GM19043 (cell line): ENCODE measurements at regions not wholly inside any gene's neighbourhood (a gene's known extent, or its start where the extent isn't known, plus 50 kb on each side); places are given as distances from the start of the nearest gene placed in this dataset.
"Not testable (repeated sequence)": the region's sequence is repeated elsewhere in the genome, so short reads cannot be mapped to it uniquely, and the experiment has no call there.

ENCODE experiments used
- ATAC-seq: cut with Tn5 transposase; IDR thresholded peaks from one replicate; pipeline ENCODE4 v1.9.1; 2021; ENCODE audit warnings: low read depth; ENCODE audit not compliant: unreplicated experiment

DNA sequence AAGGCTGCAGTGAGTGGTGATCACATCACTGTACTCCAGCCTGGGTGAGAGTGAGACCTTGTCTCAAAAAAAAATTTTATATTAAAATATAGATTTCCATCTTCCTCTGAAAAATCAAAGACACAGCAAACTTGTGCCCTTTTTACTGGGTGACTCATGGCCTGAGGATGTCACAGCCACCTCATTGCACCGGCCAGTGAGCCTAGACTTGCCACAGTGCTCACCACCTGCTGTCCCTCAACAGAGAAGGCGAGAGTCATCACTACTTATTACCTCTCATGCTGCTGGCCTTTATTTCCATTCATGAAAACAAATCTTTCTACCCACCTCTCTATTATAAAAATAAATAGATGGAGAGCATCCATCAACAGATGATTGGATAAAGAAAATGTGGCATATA, 295.8 kb downstream of the PREX1 start:
- ATAC-seq: no peak

- ATAC-seq: no peak
Observed at GRCh38 chr20:48531505-48531904, 296.3 kb downstream of the PREX1 start.

DNA sequence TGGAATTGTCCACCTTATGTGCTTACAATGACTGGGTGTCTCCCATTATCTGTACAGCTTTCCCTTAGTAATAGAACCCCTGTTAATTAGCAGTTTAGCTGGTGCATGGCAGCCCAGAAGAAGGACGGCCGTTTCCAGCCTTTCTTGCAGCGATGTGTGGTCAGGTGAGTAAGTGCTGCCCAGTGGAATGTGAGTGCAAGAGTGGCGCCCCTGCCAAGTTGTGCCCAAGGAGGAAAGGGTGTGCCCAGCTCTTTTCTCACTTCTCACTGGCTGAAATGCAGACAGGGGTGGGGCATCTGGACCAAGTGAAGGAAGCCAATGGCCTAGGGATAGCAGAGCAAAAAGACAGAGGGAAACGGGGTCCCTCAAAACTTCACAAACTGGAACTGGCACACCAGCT, 296.8 kb downstream of the PREX1 start:
- no peak for ATAC-seq

- ATAC-seq: no peak
Observed at GRCh38 chr20:48528346-48528745, 299.5 kb downstream of the PREX1 start.

DNA sequence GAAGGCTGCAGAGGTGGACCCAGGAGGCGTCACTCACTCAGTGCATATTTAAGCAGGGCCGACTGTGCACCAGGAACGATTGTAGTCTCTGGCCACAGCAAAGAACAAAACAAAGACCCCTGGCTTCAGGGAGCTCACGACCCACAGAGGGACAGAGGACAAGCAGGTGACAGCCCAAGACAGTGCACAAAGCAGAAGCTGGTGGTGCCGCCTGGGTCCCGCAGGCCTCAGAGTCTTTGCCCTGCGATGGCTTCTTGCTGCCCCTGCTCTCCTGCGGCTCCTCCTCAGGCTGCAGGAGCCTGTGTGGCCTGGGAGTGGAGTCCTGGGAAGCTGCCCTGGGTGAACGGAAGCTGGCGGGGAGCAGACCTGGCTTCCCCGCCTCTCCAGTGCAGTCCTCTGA, 300.0 kb downstream of the PREX1 start:
- ATAC-seq: no peak

GRCh38 chr20:48526936-48527335, 300.9 kb downstream of the PREX1 start:
- ATAC-seq: no peak

GRCh38 chr20:48525400-48525799, 302.4 kb downstream of the PREX1 start:
- ATAC-seq: no peak

- ATAC-seq: no peak
Observed at GRCh38 chr20:48524582-48524981, 303.2 kb downstream of the PREX1 start.

GRCh38 chr20:48523191-48523995, 304.4 kb downstream of the PREX1 start:
- no peak for ATAC-seq

DNA sequence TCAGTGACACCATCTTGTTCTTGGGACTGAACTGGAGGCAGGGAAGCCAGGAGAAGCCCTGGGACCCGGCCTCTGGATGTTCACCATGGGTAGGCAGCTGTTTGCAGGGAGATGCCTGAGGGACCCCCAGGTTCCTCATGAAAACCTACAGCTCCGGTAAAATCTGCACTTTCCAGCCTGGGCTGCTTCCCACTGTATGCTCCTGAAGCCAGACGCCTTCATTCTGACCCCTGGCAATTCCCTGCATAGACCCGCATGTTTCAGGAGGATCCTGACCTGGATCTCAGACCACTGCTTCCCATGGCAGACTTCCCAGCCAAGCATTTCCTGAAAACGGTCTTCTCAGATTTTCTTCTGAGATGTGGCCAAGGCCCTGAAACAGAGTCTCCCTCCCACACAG, 306.7 kb downstream of the PREX1 start:
- ATAC-seq: no peak

- not testable (repeated sequence) for ATAC-seq
Observed at GRCh38 chr20:48516196-48516595, 311.6 kb downstream of the PREX1 start.

DNA sequence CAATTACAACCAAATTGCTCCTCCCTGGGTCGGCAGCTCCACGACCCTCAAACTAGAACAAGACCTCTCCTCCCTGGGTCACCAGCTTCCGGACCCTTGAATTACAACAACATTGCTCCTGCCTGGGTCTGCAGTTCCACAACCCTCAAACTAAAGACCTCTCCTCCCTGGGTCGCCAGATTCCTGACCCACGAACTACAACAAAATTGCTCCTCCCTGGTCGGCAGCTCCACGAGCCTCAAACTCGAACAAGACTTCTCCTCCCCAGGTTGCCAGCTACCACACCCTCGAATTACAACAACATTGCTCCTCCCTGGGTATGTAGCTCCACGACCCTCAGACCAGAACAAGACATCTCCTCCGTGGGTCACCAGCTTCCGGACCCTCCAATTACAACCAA, 313.2 kb downstream of the PREX1 start:
- not testable (repeated sequence) for ATAC-seq

DNA sequence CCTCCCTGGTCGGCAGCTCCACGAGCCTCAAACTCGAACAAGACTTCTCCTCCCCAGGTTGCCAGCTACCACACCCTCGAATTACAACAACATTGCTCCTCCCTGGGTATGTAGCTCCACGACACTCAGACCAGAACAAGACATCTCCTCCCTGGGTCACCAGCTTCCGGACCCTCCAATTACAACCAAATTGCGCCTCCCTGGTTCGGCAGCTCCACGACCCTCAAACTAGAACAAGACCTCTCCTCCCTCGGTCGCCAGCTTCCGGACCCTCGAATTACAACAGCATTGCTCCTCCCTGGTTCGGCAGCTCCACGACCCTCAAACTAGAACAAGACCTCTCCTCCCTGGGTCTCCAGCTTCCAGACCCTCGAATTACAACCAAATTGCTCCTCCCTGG, 315.3 kb downstream of the PREX1 start:
- ATAC-seq: not testable (repeated sequence)

GRCh38 chr20:48505066-48505465, 322.7 kb downstream of the PREX1 start:
- not testable (repeated sequence) for ATAC-seq

DNA sequence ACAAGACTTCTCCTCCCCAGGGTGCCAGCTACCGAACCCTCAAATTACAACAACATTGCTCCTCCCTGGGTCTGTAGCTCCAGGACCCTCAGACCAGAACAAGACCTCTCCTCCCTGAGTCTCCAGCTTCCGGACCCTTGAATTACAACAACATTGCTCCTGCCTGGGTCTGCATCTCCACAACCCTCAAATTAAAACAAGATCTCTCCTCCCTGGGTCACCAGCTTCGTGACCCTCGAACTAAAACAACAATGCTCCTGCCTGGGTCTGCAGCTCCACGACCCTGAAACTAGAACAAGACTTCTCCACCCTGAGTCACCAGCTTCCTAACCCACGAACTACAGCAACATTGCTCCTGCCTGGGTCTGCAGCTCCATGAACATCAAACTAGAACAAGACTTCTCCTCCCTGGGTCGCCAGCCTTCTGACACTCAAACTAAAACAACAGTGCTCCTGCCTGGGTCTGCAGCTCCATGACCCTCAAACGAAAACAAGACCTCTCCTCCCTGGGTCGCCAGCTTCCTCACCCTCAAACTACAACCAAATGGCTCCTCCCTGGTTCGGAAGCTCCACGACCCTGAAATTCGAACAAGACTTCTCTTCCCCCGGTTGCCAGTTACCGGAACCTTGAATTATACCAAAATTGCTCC, 324.5 kb downstream of the PREX1 start:
- no peak for ATAC-seq

DNA sequence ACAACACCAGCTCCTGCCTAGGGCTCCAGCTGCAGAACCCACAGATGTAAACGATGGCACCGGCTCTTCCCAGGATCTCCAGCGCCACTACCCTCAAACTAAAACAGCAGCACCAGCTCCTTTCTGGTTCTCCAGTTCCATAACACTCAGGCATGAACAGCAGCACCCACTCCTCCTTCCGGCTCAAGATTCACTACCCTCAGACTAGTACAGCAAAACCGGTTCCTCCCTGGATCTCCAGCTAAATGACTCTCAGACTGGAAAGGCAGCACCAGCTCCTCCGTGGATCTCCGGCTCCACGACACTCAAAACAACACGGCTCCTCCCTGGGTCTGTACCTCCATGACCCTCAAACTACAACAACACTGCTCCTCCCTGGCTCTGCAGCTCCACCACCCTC, 325.0 kb downstream of the PREX1 start:
- no peak for ATAC-seq

GRCh38 chr20:48502016-48502415, 325.8 kb downstream of the PREX1 start:
- ATAC-seq: no peak

DNA sequence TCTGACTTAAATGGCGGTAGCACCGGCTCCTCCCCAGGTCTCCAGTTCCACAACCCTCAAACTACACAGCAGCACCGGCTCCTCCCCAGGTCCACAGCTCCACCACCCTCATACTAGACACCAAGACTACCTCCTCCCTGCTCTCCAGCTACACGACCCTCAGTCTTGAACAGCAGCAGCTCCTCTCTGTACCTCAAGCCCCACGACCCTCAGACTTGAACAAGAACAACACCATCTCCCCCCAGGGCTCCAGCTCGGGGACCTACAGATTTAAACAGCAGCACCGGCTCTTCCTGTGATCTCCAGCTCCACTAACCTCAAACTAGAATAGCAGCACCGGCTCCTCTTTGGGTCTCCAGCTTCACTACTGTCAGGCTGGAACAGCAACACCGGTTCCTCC, 326.9 kb downstream of the PREX1 start:
- not testable (repeated sequence) for ATAC-seq

- ATAC-seq: not testable (repeated sequence)
Observed at GRCh38 chr20:48498939-48499338, 328.9 kb downstream of the PREX1 start.

DNA sequence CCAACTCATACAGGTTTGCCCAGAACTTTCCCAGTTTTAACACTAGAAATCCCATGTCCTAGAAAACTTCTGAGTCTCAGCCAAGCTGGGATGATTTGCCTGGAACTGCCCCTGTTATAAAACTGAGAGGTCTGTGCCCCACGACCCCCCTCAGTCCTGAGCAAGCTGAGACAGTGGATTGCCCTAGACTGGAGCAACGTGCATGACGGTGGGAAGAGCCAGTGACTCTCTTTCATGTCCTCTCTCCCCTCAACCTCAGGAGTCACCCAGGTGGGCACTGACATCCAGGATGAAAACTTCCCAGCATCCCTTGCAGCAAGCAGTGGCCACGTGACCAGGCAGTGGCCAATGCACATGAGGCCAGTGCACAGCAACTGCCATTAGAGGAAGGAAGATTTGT, 329.7 kb downstream of the PREX1 start:
- not testable (repeated sequence) for ATAC-seq

DNA sequence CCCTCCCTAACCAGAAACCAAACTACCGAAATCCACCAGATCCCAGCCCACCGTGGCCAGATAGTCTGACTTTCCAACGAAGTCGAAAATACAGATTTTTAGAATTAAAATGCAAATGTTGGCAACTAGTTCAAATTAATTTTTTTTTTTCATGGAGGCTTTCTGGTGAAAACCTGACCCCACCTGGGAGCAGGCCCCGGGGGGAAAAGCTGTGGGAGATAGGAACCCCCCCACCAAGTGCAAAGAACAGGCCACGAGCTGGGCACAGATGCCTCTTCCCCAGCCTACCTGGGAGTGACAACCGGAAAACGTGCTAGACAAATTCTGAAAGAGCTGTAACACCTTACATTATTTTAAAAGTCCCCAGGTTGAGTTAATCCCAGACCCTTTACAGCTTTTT, 333.8 kb downstream of the PREX1 start:
- no peak for ATAC-seq

- not testable (repeated sequence) for ATAC-seq
Observed at GRCh38 chr20:48493331-48493730, 334.5 kb downstream of the PREX1 start.
